ENCODE measurements at regions not wholly inside any gene's neighbourhood (a gene's known extent, or its start where the extent isn't known, plus 50 kb on each side); places are given as distances from the start of the nearest gene placed in this dataset.

DNA sequence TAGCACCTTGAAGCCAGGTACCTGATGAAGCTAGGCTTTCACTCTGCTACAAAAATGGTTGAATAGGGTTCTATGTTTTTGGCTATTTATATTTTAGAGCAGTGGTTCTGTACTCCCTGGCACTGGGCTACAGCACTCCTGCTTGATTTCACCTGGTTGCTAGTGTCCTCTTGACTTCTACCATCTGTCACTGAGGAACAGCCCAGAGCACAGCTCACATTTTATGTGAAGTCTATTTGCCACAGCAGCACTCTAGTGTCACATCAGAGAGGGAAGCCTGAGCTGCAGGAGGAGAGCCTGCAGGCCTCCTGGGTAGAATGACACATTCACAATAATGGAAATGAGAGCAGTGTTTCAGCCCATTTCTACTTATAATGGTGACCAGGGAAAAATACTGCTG lies 184.2 kb downstream of the ZNF486 start:
- no peak for TF ChIP-seq GATA2 (IDR thresholded peaks at IDR 0.05; ENCODE audit: low read depth, low read length)
- no peak for TF ChIP-seq GATA3 (IDR thresholded peaks at IDR 0.05; ENCODE audit: low read depth, low read length)

Data from SH-SY5Y (cell line).